Vagina (tissue), 2 donors: ENCODE measurements at regions not wholly inside any gene's neighbourhood (a gene's known extent, or its start where the extent isn't known, plus 50 kb on each side); places are given as distances from the start of the nearest gene placed in this dataset.

Experiments used
- DNase-seq, 2 donors: peaks; one replicate each; pipeline ENCODE4 v3.0.0-alpha.2; 2017; ENCODE audit errors: extremely low spot score in 2 of 2
- H3K27ac ChIP-seq: fragments of 200-600 bp; sonication (generic); one replicate; pipeline ENCODE4 v1.5.1; 2019
- H3K27me3 ChIP-seq: fragments of 200-600 bp; sonication (generic); one replicate; pipeline ENCODE4 v1.5.1; 2019
- H3K36me3 ChIP-seq, 2 donors: fragments of 200-600 bp; sonication (generic); one replicate each; pipeline ENCODE4 v1.5.1; 2017 to 2019
- H3K4me1 ChIP-seq: fragments of 200-600 bp; sonication (generic); one replicate; pipeline ENCODE4 v1.5.1; 2019
- H3K4me3 ChIP-seq, 2 donors: fragments of 200-600 bp; sonication (generic); 1 replicate in 1 of 2; 2 replicates in 1 of 2; pipeline ENCODE4 v1.5.1; 2016 to 2019
- H3K9me3 ChIP-seq: fragments of 200-600 bp; sonication (generic); one replicate; pipeline ENCODE4 v1.5.1; 2019
- CTCF ChIP-seq, 3 experiments: fragments of 450-650 bp in 2 of 3; fragments of 200-600 bp in 1 of 3; sonication (generic) in 1 of 3; IDR thresholded peaks; one replicate each; pipeline ENCODE4 v1.5.1; 2017 to 2019; ENCODE audit warnings: antibody characterized with exemption in 3 of 3, mild to moderate bottlenecking in 2 of 3, moderate library complexity in 2 of 3
- POLR2A ChIP-seq, 2 donors: fragments of 450-650 bp; IDR thresholded peaks; one replicate each; pipeline ENCODE4 v1.6.1; 2017; ENCODE audit warnings: antibody characterized with exemption in 2 of 2, mild to moderate bottlenecking in 2 of 2, moderate library complexity in 2 of 2
- POLR2AphosphoS5 ChIP-seq, 2 donors: sonication (generic); formaldehyde crosslinking; IDR thresholded peaks; one replicate each; pipeline ENCODE4 v1.9.0; 2017; ENCODE audit warnings: antibody characterized with exemption in 2 of 2, mild to moderate bottlenecking in 2 of 2, low read depth in 1 of 2; ENCODE audit not compliant: insufficient read depth in 1 of 2
- intact Hi-C: fragments of 100-400 bp; cut with DNase I; formaldehyde crosslinking; loops from one replicate; pipeline ENCODE4 v1.15.1; 2023

- no peak overlapping the region for H3K4me3 ChIP-seq
- H3K27ac ChIP-seq: no peak overlapping the region
- no peaks in the 10 kb centered on the region for H3K36me3 ChIP-seq
- H3K27me3 ChIP-seq: no peaks in the 10 kb centered on the region
- DNase-seq: no peak
- H3K4me1 ChIP-seq: no peaks in the 10 kb centered on the region
- TF ChIP-seq POLR2AphosphoS5 (IDR thresholded peaks at IDR 0.05; ENCODE audit: insufficient read depth in 1 of 2, low read depth in 1 of 2) (no peak), CTCF (IDR thresholded peaks at IDR 0.05) (no peak), POLR2A (IDR thresholded peaks at IDR 0.05) (no peak)
- intact Hi-C loops: no loop called here
- H3K9me3 ChIP-seq: no peaks in the 10 kb centered on the region
Measured at GRCh38 chr2:153004627-153005026, 286.2 kb downstream of the ARL6IP6 start.

- intact Hi-C loops: no loop called here
- no peak overlapping the region for H3K27ac ChIP-seq
- no peak overlapping the region for H3K4me3 ChIP-seq
- H3K4me1 ChIP-seq: no peaks in the 10 kb centered on the region
- H3K27me3 ChIP-seq: no peaks in the 10 kb centered on the region
- H3K9me3 ChIP-seq: no peaks in the 10 kb centered on the region
- no peaks in the 10 kb centered on the region for H3K36me3 ChIP-seq
- DNase-seq: no peak
- TF ChIP-seq POLR2A (IDR thresholded peaks at IDR 0.05) (no peak), POLR2AphosphoS5 (IDR thresholded peaks at IDR 0.05; ENCODE audit: insufficient read depth in 1 of 2, low read depth in 1 of 2) (no peak), CTCF (IDR thresholded peaks at IDR 0.05) (no peak)
Measured at GRCh38 chr2:152974146-152974545, 255.7 kb downstream of the ARL6IP6 start.

GRCh38 chr2:152971685-152972084 lies 253.3 kb downstream of the ARL6IP6 start:
- no peaks in the 10 kb centered on the region for H3K9me3 ChIP-seq
- no peak for DNase-seq
- TF ChIP-seq POLR2AphosphoS5 (IDR thresholded peaks at IDR 0.05; ENCODE audit: insufficient read depth in 1 of 2, low read depth in 1 of 2): no peak
- no peak for TF ChIP-seq POLR2A (IDR thresholded peaks at IDR 0.05)
- no peak for TF ChIP-seq CTCF (IDR thresholded peaks at IDR 0.05)
- intact Hi-C loops: no loop called here
- H3K36me3 ChIP-seq: no peaks in the 10 kb centered on the region
- H3K4me3 ChIP-seq: no peak overlapping the region
- no peaks in the 10 kb centered on the region for H3K27me3 ChIP-seq
- H3K4me1 ChIP-seq: no peaks in the 10 kb centered on the region
- no peak overlapping the region for H3K27ac ChIP-seq

- Histone ChIP-seq H3K4me1 (no peaks in the 10 kb centered on the region), H3K9me3 (no peaks in the 10 kb centered on the region), H3K27ac (no peak overlapping the region), H3K4me3 (no peak overlapping the region), H3K36me3 (no peaks in the 10 kb centered on the region), H3K27me3 (no peaks in the 10 kb centered on the region)
- no peak for DNase-seq
- intact Hi-C loops: no loop called here
- TF ChIP-seq POLR2AphosphoS5 (IDR thresholded peaks at IDR 0.05; ENCODE audit: insufficient read depth in 1 of 2, low read depth in 1 of 2) (no peak), CTCF (IDR thresholded peaks at IDR 0.05) (no peak), POLR2A (IDR thresholded peaks at IDR 0.05) (no peak)
Measured at GRCh38 chr2:152962446-152962845, 244.0 kb downstream of the ARL6IP6 start.

GRCh38 chr2:152961351-152961750 lies 242.9 kb downstream of the ARL6IP6 start:
- TF ChIP-seq POLR2A (IDR thresholded peaks at IDR 0.05) (no peak), POLR2AphosphoS5 (IDR thresholded peaks at IDR 0.05; ENCODE audit: insufficient read depth in 1 of 2, low read depth in 1 of 2) (no peak), CTCF (IDR thresholded peaks at IDR 0.05) (no peak)
- no peak for DNase-seq
- Histone ChIP-seq H3K36me3 (no peaks in the 10 kb centered on the region), H3K27me3 (no peaks in the 10 kb centered on the region), H3K4me3 (no peak overlapping the region), H3K4me1 (no peaks in the 10 kb centered on the region), H3K27ac (no peak overlapping the region), H3K9me3 (no peaks in the 10 kb centered on the region)
- intact Hi-C loops: no loop called here
